GM11168 (cell line): ENCODE measurements at regions not wholly inside any gene's neighbourhood (a gene's known extent, or its start where the extent isn't known, plus 50 kb on each side); places are given as distances from the start of the nearest gene placed in this dataset.

Experiments
- in situ Hi-C: fragments of 300-500 bp; cut with MboI; formaldehyde crosslinking; loops from one replicate; pipeline ENCODE4 v1.12.0; 2022; ENCODE audit warnings: low sequenced_read_pairs; ENCODE audit not compliant: unreplicated experiment

DNA sequence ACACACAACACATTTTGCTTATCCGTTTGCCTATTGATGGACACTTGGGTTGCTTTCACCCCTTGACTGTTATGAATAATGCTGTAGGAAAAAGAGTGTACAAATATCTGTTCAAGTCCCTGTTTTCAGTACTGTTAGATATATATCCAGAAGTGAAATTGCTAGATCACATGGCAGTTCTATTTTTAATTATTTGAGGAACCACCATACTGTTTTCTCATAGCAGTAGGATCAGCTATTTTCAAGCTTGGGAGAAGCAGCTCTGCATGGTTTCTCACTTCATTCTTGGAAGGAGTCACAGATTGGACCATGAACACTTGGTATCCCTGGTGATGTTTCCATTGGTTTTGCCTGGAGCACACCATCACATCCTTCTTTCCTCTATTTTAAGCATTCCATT lies 114.4 kb upstream of the ZP4 start:
- in situ Hi-C loops = no loop called here

DNA sequence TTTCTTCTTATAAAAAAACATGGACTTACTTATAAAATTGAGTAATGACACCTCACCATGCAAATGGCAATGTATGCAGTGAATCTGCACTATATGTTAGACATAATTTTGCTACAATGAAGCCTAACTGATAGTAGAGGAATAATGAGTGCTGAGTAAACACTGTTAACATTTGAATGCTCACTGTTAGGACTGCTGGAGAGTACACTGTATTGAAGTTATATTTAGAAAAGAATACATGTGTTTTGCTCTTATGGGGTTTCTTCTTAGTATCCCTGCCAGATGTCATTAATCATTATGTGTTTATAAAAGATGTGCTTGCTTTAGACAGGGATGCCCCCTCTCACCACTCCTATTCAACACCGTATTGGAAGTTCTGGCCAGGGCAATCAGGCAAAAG lies 111.1 kb upstream of the ZP4 start:
- in situ Hi-C loops = no loop called here

GRCh38 chr1:237999426-238000052 lies 108.8 kb upstream of the ZP4 start:
- in situ Hi-C loops = no loop called here

DNA sequence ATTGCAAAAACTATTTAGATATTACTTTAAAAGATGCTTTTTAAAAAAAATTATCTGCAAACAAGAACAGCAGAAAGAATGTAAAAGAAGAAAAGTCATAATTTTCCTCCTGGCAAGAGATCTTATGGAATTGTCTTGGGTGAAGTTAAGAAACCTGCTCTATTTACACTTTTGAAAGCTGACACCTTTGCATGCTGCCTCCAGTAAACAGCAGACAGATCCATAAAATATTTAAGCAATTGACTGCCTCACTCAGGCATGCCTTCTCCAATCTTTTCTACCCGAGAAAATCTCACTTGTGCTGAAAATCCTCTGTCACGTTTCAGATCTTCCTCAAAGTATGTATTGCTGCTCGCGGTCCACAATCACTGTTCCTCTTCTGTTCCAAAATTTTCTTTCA lies 107.9 kb upstream of the ZP4 start:
- in situ Hi-C loops = no loop called here

DNA sequence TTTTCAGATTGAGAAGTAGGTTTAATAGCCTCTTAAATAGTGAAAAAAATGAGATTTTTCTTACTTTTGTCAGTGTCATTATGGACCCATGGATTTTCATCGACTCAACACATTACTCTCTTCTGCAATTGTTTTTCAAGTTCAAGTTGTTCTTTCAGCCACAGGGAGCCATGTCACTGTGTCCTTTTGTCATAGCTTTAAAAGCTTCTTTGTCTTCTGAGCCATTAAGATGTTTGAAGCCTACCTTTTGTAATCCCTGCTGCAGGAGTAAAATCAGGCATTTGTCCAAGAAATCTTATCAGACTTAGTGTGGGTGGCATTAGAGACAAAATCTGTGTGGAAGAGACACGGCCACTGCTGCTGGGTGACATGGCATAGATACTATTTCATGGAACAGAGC lies 92.8 kb upstream of the ZP4 start:
- in situ Hi-C loops = no loop called here

DNA sequence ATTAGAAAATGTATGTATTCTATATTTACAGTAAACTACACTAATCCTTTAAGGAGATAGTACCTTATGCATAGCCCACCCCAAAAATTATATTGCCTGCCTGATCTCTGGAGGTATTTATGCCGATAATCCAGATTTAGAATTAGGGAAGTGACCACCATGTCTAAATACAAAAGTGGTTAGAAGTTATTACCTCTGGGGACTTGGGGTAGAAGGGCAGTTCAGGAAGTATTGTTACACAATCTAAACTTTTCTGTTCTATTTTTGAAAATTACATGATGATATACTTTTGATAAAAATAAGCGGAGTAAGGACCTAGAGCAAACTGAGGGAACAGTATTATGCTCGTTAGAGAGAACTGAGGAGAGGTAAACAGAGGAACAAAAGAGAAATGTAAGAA lies 90.5 kb upstream of the ZP4 start:
- in situ Hi-C loops = no loop called here

GRCh38 chr1:237976331-237976730 lies 85.6 kb upstream of the ZP4 start:
- in situ Hi-C loops = no loop called here

GRCh38 chr1:237975903-237976302 lies 85.2 kb upstream of the ZP4 start:
- in situ Hi-C loops = no loop called here

DNA sequence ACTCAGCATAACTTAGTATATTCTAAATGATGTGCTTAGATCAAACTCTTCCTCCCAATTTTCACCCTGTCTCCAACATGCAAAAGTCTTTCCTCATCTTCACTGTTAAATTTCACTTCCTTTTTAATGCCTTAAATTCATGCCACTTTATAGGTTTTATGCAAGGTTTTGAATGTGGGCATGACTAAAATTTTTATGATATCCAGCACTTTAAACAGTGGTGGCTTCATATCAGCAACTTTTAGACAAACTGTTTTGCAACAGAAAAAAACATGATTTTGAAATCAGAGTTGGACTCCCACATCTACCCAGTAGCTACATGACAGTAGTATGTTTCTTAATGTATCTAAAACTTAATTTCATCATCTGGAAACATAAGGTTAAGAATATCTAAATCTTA lies 84.7 kb upstream of the ZP4 start:
- in situ Hi-C loops = no loop called here

DNA sequence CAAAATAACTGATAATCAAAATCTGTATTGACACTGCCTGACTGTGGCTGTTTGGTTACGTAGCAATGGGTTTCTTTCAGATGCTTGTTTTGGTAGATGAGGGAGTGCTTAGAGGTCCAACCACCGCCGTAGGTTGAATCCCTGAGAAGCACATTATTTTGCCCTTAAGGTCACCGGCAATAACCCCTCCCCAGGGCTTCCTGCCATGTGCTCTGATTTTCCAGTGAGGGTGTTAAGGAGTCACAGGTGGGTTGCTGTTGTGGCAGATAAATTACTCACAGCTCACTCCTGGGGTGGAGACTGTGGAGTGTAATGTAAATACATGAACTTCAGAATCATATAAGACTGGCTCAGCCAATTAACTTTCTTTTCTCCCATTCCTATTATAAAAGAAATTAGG lies 81.5 kb upstream of the ZP4 start:
- in situ Hi-C loops = no loop called here

GRCh38 chr1:237962985-237963384 lies 72.3 kb upstream of the ZP4 start:
- in situ Hi-C loops = no loop called here

- in situ Hi-C loops = no loop called here
Observed at GRCh38 chr1:237961754-237962153, 71.0 kb upstream of the ZP4 start.

DNA sequence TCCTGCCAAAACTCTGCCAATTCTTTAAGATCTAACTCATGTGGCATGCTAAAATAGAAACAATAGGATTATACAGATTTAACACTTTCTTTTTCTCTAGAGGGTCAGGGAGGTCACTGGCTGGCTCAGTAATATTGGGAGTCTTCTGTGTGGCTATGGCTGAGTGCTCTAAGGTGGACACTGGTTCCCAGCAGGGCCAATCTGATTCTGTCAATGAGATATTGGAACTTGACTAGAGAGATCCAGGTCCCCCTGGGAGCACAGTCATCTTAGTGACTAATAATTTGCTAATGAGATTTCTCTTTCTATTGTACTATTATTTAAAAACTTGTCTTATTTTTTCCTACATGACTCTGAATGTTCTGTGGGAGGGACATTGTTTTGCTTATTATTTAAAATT lies 69.1 kb upstream of the ZP4 start:
- in situ Hi-C loops = no loop called here

DNA sequence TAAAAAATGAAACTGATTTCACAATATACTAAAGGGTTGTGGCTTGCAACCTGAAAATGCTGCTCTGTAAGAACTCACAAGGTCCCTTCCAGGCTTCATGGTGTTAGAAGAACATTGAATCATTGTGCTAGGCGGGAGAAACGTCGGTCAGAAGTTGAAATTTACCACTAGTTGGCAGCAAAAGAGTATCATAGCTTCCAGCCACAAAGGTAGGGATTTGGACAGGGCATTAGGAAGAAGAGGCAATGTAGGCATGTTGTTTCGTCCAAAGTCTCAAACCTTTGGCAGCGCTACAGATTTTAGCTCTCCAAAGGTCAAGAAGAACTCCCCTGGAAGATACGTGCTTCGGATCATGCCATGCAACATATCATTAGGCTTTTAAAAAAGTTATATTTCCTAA lies 62.5 kb upstream of the ZP4 start:
- in situ Hi-C loops = no loop called here
